GM19468 (cell line): ENCODE measurements at regions not wholly inside any gene's neighbourhood (a gene's known extent, or its start where the extent isn't known, plus 50 kb on each side); places are given as distances from the start of the nearest gene placed in this dataset.
"Not testable (repeated sequence)": the region's sequence is repeated elsewhere in the genome, so short reads cannot be mapped to it uniquely, and the experiment has no call there.

ENCODE experiments used
- ATAC-seq: cut with Tn5 transposase; IDR thresholded peaks from one replicate; pipeline ENCODE4 v1.9.1; 2021; ENCODE audit warnings: mild to moderate bottlenecking, moderate library complexity, moderate number of reproducible peaks; ENCODE audit not compliant: unreplicated experiment; ENCODE audit errors: extremely low read depth

GRCh38 chr4:127463883-127464282 lies 168.9 kb upstream of the INTU start:
- ATAC-seq: no peak

- ATAC-seq: no peak
Measured at GRCh38 chr4:127469542-127469941, 163.2 kb upstream of the INTU start.

- ATAC-seq: no peak
Measured at GRCh38 chr4:127469959-127470809, 162.6 kb upstream of the INTU start.

- not testable (repeated sequence) for ATAC-seq
Measured at GRCh38 chr4:127478271-127478670, 154.5 kb upstream of the INTU start.

GRCh38 chr4:127479031-127479622 lies 153.6 kb upstream of the INTU start:
- no peak for ATAC-seq

GRCh38 chr4:127482049-127482448 lies 150.7 kb upstream of the INTU start:
- ATAC-seq: no peak

GRCh38 chr4:127484117-127484516 lies 148.6 kb upstream of the INTU start:
- ATAC-seq: no peak

GRCh38 chr4:127486248-127486647 lies 146.5 kb upstream of the INTU start:
- no peak for ATAC-seq

- no peak for ATAC-seq
Measured at GRCh38 chr4:127491571-127491970, 141.2 kb upstream of the INTU start.

GRCh38 chr4:127496875-127497274 lies 135.9 kb upstream of the INTU start:
- ATAC-seq: not testable (repeated sequence)

GRCh38 chr4:127498366-127498765 lies 134.4 kb upstream of the INTU start:
- ATAC-seq: no peak

- no peak for ATAC-seq
Measured at GRCh38 chr4:127500242-127500641, 132.5 kb upstream of the INTU start.

GRCh38 chr4:127501103-127501502 lies 131.7 kb upstream of the INTU start:
- no peak for ATAC-seq

- ATAC-seq: no peak
Measured at GRCh38 chr4:127503111-127503510, 129.6 kb upstream of the INTU start.

- ATAC-seq: no peak
Measured at GRCh38 chr4:127505203-127505602, 127.6 kb upstream of the INTU start.

GRCh38 chr4:127506283-127506682 lies 126.5 kb upstream of the INTU start:
- no peak for ATAC-seq

GRCh38 chr4:127509155-127509554 lies 123.6 kb upstream of the INTU start:
- no peak for ATAC-seq

GRCh38 chr4:127512672-127513071 lies 120.1 kb upstream of the INTU start:
- not testable (repeated sequence) for ATAC-seq

GRCh38 chr4:127515259-127515658 lies 117.5 kb upstream of the INTU start:
- not testable (repeated sequence) for ATAC-seq

GRCh38 chr4:127518046-127518445 lies 114.7 kb upstream of the INTU start:
- no peak for ATAC-seq

- ATAC-seq: no peak
Measured at GRCh38 chr4:127521463-127521862, 111.3 kb upstream of the INTU start.

GRCh38 chr4:127523369-127523768 lies 109.4 kb upstream of the INTU start:
- no peak for ATAC-seq
